MCF 10A (cell line): ENCODE measurements at regions not wholly inside any gene's neighbourhood (a gene's known extent, or its start where the extent isn't known, plus 50 kb on each side); places are given as distances from the start of the nearest gene placed in this dataset.

Experiments
- BruUV-seq: library from RNA; stranded (reverse); fragments of 400-500 nt; replicated peaks from 2 replicates; lab custom pipeline; 2021; lab: Mats Ljungman, UMichigan
- CTCF ChIA-PET: fragments of 300-600 bp; sonication (Branson Sonifier 250); formaldehyde crosslinking; extraction: SDS; loops from one replicate; lab custom pipeline; 2021; ENCODE audit warnings: antibody characterized with exemption, inconsistent platforms; lab: Yijun Ruan, JAX
- POLR2A ChIA-PET: fragments of 300-600, 350-650 bp; sonication (Branson Sonifier 250); formaldehyde crosslinking; extraction: SDS; loops from one replicate; lab custom pipeline; 2020; ENCODE audit warnings: antibody characterized with exemption, inconsistent platforms; lab: Yijun Ruan, JAX
- DNase-seq: peaks from one replicate; pipeline ENCODE4 v3.0.0-alpha.2; 2018; ENCODE audit not compliant: unreplicated experiment
- H3K27ac Mint-ChIP-seq: one replicate; pipeline ENCODE4 v1.8.0; 2022; ENCODE audit warnings: mild to moderate bottlenecking, low read depth, mixed read lengths; ENCODE audit not compliant: unreplicated experiment
- H3K27me3 Mint-ChIP-seq: one replicate; pipeline ENCODE4 v1.8.0; 2022; ENCODE audit warnings: mixed read lengths; ENCODE audit not compliant: insufficient read depth, unreplicated experiment
- H3K36me3 Mint-ChIP-seq: one replicate; pipeline ENCODE4 v1.8.0; 2022; ENCODE audit warnings: mild to moderate bottlenecking, moderate library complexity, mixed read lengths; ENCODE audit not compliant: insufficient read depth, unreplicated experiment
- H3K4me1 Mint-ChIP-seq: one replicate; pipeline ENCODE4 v1.8.0; 2022; ENCODE audit warnings: mixed read lengths; ENCODE audit not compliant: insufficient read depth, unreplicated experiment
- H3K4me3 Mint-ChIP-seq: one replicate; pipeline ENCODE4 v1.8.0; 2022; ENCODE audit warnings: mild to moderate bottlenecking, moderate library complexity, mixed read lengths; ENCODE audit not compliant: unreplicated experiment
- H3K9me3 Mint-ChIP-seq: one replicate; pipeline ENCODE4 v1.8.0; 2022; ENCODE audit warnings: mixed read lengths; ENCODE audit not compliant: unreplicated experiment
- CTCF ChIP-seq: fragments of 200-600 bp; IDR thresholded peaks from one replicate; pipeline ENCODE4 v1.8.0; 2022; ENCODE audit warnings: antibody characterized with exemption, mild to moderate bottlenecking; ENCODE audit not compliant: unreplicated experiment
- intact Hi-C: fragments of 100-400 bp; cut with micrococcal nuclease; formaldehyde crosslinking; loops from 2 replicates; pipeline ENCODE4 v1.14.1; 2022

GRCh38 chr9:115633104-115633503 lies 515.1 kb upstream of the TNC start:
- ChIA-PET CTCF (interaction anchor here (0.5 to 1.4 kb wide), 5 partner anchors 40 to 612 kb away, joined by 3 to 4 read pairs (median 3); no protein-coding TSS in a partner anchor), POLR2A (interaction anchor here (0.7 to 1.0 kb wide), 2 partner anchors 11 to 18 kb away, joined by 3 read pairs; no protein-coding TSS in a partner anchor)
- no TSS peak for BruUV-seq
- H3K36me3 Mint-ChIP-seq = no peaks in the 10 kb centered on the region
- no peak for DNase-seq
- peaks cover 19% of the 10 kb centered on the region for H3K4me1 Mint-ChIP-seq
- H3K27ac Mint-ChIP-seq = peak overlapping the region; percentile 13
- no peak overlapping the region for H3K4me3 Mint-ChIP-seq
- no peaks in the 10 kb centered on the region for H3K27me3 Mint-ChIP-seq
- no peak for TF ChIP-seq CTCF
- intact Hi-C loops = no loop called here
- H3K9me3 Mint-ChIP-seq = no peaks in the 10 kb centered on the region

- DNase-seq = no peak
- no peaks in the 10 kb centered on the region for H3K36me3 Mint-ChIP-seq
- peaks cover 20% of the 10 kb centered on the region for H3K4me1 Mint-ChIP-seq
- TF ChIP-seq CTCF = no peak
- ChIA-PET CTCF (no interaction called here), POLR2A (interaction anchor here (1.4 kb wide), 1 partner anchor 8 kb away, joined by 3 read pairs; no protein-coding TSS in a partner anchor)
- no TSS peak for BruUV-seq
- no peak overlapping the region for H3K4me3 Mint-ChIP-seq
- H3K27me3 Mint-ChIP-seq = no peaks in the 10 kb centered on the region
- intact Hi-C loops = no loop called here
- H3K27ac Mint-ChIP-seq = no peak overlapping the region
- H3K9me3 Mint-ChIP-seq = no peaks in the 10 kb centered on the region
Observed at GRCh38 chr9:115635680-115636383, 517.8 kb upstream of the PAPPA start.

GRCh38 chr9:115636596-115636995 lies 517.0 kb upstream of the PAPPA start:
- H3K27ac Mint-ChIP-seq = no peak overlapping the region
- CTCF ChIA-PET = no interaction called here
- no peak for TF ChIP-seq CTCF

GRCh38 chr9:115637661-115638060 lies 515.9 kb upstream of the PAPPA start:
- H3K4me1 Mint-ChIP-seq = peaks cover 25% of the 10 kb centered on the region
- no peak for TF ChIP-seq CTCF
- ChIA-PET CTCF (no interaction called here), POLR2A (interaction anchor here (0.7 kb wide), 1 partner anchor 28 kb away, joined by 3 read pairs; no protein-coding TSS in a partner anchor)
- no peak overlapping the region for H3K27ac Mint-ChIP-seq
- no TSS peak for BruUV-seq
- intact Hi-C loops = no loop called here
- H3K4me3 Mint-ChIP-seq = no peak overlapping the region
- H3K27me3 Mint-ChIP-seq = no peaks in the 10 kb centered on the region
- H3K36me3 Mint-ChIP-seq = no peaks in the 10 kb centered on the region
- H3K9me3 Mint-ChIP-seq = no peaks in the 10 kb centered on the region
- DNase-seq = no peak

More at GRCh38 chr9:115636596-115636995, 517.0 kb upstream of the PAPPA start:
- intact Hi-C loops = no loop called here
- H3K4me1 Mint-ChIP-seq = peaks cover 28% of the 10 kb centered on the region
- H3K9me3 Mint-ChIP-seq = no peaks in the 10 kb centered on the region
- BruUV-seq = no TSS peak
- H3K27me3 Mint-ChIP-seq = no peaks in the 10 kb centered on the region
- no peaks in the 10 kb centered on the region for H3K36me3 Mint-ChIP-seq
- no peak for DNase-seq
- POLR2A ChIA-PET = interaction anchor here (1.4 kb wide), 1 partner anchor 9 kb away, joined by 3 read pairs; no protein-coding TSS in a partner anchor
- no peak overlapping the region for H3K4me3 Mint-ChIP-seq
